ENCODE measurements at regions not wholly inside any gene's neighbourhood (a gene's known extent, or its start where the extent isn't known, plus 50 kb on each side); places are given as distances from the start of the nearest gene placed in this dataset.

GRCh38 chr9:18233311-18233710 is 240.6 kb upstream of the ADAMTSL1 start:
- Histone ChIP-seq H3K4me3 (ENCODE audit: low read length in 2 of 2) (no peak overlapping the region), H3K27me3 (ENCODE audit: control insufficient read depth in 2 of 2, insufficient read depth in 2 of 2, low read length in 2 of 2) (no peaks in the 10 kb centered on the region), H3K9ac (ENCODE audit: low read depth in 1 of 2, low read length in 2 of 2) (no peak overlapping the region), H3K4me1 (ENCODE audit: control insufficient read depth in 2 of 2, insufficient read depth in 2 of 2, low read length in 2 of 2) (peaks cover 0 to 5% of the 10 kb centered on the region in 2 donors), H3K36me3 (ENCODE audit: control insufficient read depth in 2 of 2, insufficient read depth in 2 of 2, low read length in 2 of 2) (no peaks in the 10 kb centered on the region), H3K9me3 (ENCODE audit: control insufficient read depth in 2 of 2, low read length in 2 of 2) (no peaks in the 10 kb centered on the region), H3K27ac (ENCODE audit: low read depth in 2 of 2, low read length in 2 of 2) (no peak overlapping the region)

GRCh38 chr9:18233776-18234445 is 240.0 kb upstream of the ADAMTSL1 start:
- no peak overlapping the region for H3K9ac ChIP-seq (ENCODE audit: low read depth in 1 of 2, low read length in 2 of 2)
- H3K4me3 ChIP-seq (ENCODE audit: low read length in 2 of 2) = no peak overlapping the region
- H3K27ac ChIP-seq (ENCODE audit: low read depth in 2 of 2, low read length in 2 of 2) = no peak overlapping the region
- H3K36me3 ChIP-seq (ENCODE audit: control insufficient read depth in 2 of 2, insufficient read depth in 2 of 2, low read length in 2 of 2) = no peaks in the 10 kb centered on the region
- H3K4me1 ChIP-seq (ENCODE audit: control insufficient read depth in 2 of 2, insufficient read depth in 2 of 2, low read length in 2 of 2) = peaks cover 0 to 5% of the 10 kb centered on the region in 2 donors
- H3K27me3 ChIP-seq (ENCODE audit: control insufficient read depth in 2 of 2, insufficient read depth in 2 of 2, low read length in 2 of 2) = no peaks in the 10 kb centered on the region
- no peaks in the 10 kb centered on the region for H3K9me3 ChIP-seq (ENCODE audit: control insufficient read depth in 2 of 2, low read length in 2 of 2)

GRCh38 chr9:18235181-18235908 is 238.6 kb upstream of the ADAMTSL1 start:
- Histone ChIP-seq H3K27ac (ENCODE audit: low read depth in 2 of 2, low read length in 2 of 2) (no peak overlapping the region), H3K9me3 (ENCODE audit: control insufficient read depth in 2 of 2, low read length in 2 of 2) (no peaks in the 10 kb centered on the region), H3K9ac (ENCODE audit: low read depth in 1 of 2, low read length in 2 of 2) (no peak overlapping the region), H3K4me1 (ENCODE audit: control insufficient read depth in 2 of 2, insufficient read depth in 2 of 2, low read length in 2 of 2) (no peaks in the 10 kb centered on the region), H3K36me3 (ENCODE audit: control insufficient read depth in 2 of 2, insufficient read depth in 2 of 2, low read length in 2 of 2) (no peaks in the 10 kb centered on the region), H3K4me3 (ENCODE audit: low read length in 2 of 2) (no peak overlapping the region), H3K27me3 (ENCODE audit: control insufficient read depth in 2 of 2, insufficient read depth in 2 of 2, low read length in 2 of 2) (no peaks in the 10 kb centered on the region)

- Histone ChIP-seq H3K9ac (ENCODE audit: low read depth in 1 of 2, low read length in 2 of 2) (no peak overlapping the region), H3K27ac (ENCODE audit: low read depth in 2 of 2, low read length in 2 of 2) (no peak overlapping the region), H3K27me3 (ENCODE audit: control insufficient read depth in 2 of 2, insufficient read depth in 2 of 2, low read length in 2 of 2) (no peaks in the 10 kb centered on the region), H3K4me3 (ENCODE audit: low read length in 2 of 2) (no peak overlapping the region), H3K36me3 (ENCODE audit: control insufficient read depth in 2 of 2, insufficient read depth in 2 of 2, low read length in 2 of 2) (no peaks in the 10 kb centered on the region), H3K4me1 (ENCODE audit: control insufficient read depth in 2 of 2, insufficient read depth in 2 of 2, low read length in 2 of 2) (no peaks in the 10 kb centered on the region), H3K9me3 (ENCODE audit: control insufficient read depth in 2 of 2, low read length in 2 of 2) (no peaks in the 10 kb centered on the region)
Observed at GRCh38 chr9:18236336-18236735, 237.6 kb upstream of the ADAMTSL1 start.

GRCh38 chr9:18237776-18238175 is 236.2 kb upstream of the ADAMTSL1 start:
- H3K4me1 ChIP-seq (ENCODE audit: control insufficient read depth in 2 of 2, insufficient read depth in 2 of 2, low read length in 2 of 2) = no peaks in the 10 kb centered on the region
- no peaks in the 10 kb centered on the region for H3K9me3 ChIP-seq (ENCODE audit: control insufficient read depth in 2 of 2, low read length in 2 of 2)
- no peak overlapping the region for H3K27ac ChIP-seq (ENCODE audit: low read depth in 2 of 2, low read length in 2 of 2)
- no peaks in the 10 kb centered on the region for H3K27me3 ChIP-seq (ENCODE audit: control insufficient read depth in 2 of 2, insufficient read depth in 2 of 2, low read length in 2 of 2)
- H3K4me3 ChIP-seq (ENCODE audit: low read length in 2 of 2) = no peak overlapping the region
- no peak overlapping the region for H3K9ac ChIP-seq (ENCODE audit: low read depth in 1 of 2, low read length in 2 of 2)
- no peaks in the 10 kb centered on the region for H3K36me3 ChIP-seq (ENCODE audit: control insufficient read depth in 2 of 2, insufficient read depth in 2 of 2, low read length in 2 of 2)

GRCh38 chr9:18238254-18238653 is 235.7 kb upstream of the ADAMTSL1 start:
- Histone ChIP-seq H3K27me3 (ENCODE audit: control insufficient read depth in 2 of 2, insufficient read depth in 2 of 2, low read length in 2 of 2) (no peaks in the 10 kb centered on the region), H3K9me3 (ENCODE audit: control insufficient read depth in 2 of 2, low read length in 2 of 2) (no peaks in the 10 kb centered on the region), H3K4me1 (ENCODE audit: control insufficient read depth in 2 of 2, insufficient read depth in 2 of 2, low read length in 2 of 2) (no peaks in the 10 kb centered on the region), H3K36me3 (ENCODE audit: control insufficient read depth in 2 of 2, insufficient read depth in 2 of 2, low read length in 2 of 2) (no peaks in the 10 kb centered on the region), H3K27ac (ENCODE audit: low read depth in 2 of 2, low read length in 2 of 2) (no peak overlapping the region), H3K4me3 (ENCODE audit: low read length in 2 of 2) (no peak overlapping the region), H3K9ac (ENCODE audit: low read depth in 1 of 2, low read length in 2 of 2) (no peak overlapping the region)

GRCh38 chr9:18238752-18239447 is 235.1 kb upstream of the ADAMTSL1 start:
- no peaks in the 10 kb centered on the region for H3K27me3 ChIP-seq (ENCODE audit: control insufficient read depth in 2 of 2, insufficient read depth in 2 of 2, low read length in 2 of 2)
- H3K9ac ChIP-seq (ENCODE audit: low read depth in 1 of 2, low read length in 2 of 2) = no peak overlapping the region

GRCh38 chr9:18240213-18240612 is 233.7 kb upstream of the ADAMTSL1 start:
- no peaks in the 10 kb centered on the region for H3K36me3 ChIP-seq (ENCODE audit: control insufficient read depth in 2 of 2, insufficient read depth in 2 of 2, low read length in 2 of 2)
- no peaks in the 10 kb centered on the region for H3K4me1 ChIP-seq (ENCODE audit: control insufficient read depth in 2 of 2, insufficient read depth in 2 of 2, low read length in 2 of 2)
- H3K27me3 ChIP-seq (ENCODE audit: control insufficient read depth in 2 of 2, insufficient read depth in 2 of 2, low read length in 2 of 2) = no peaks in the 10 kb centered on the region
- no peak overlapping the region for H3K4me3 ChIP-seq (ENCODE audit: low read length in 2 of 2)
- H3K27ac ChIP-seq (ENCODE audit: low read depth in 2 of 2, low read length in 2 of 2) = no peak overlapping the region
- no peak overlapping the region for H3K9ac ChIP-seq (ENCODE audit: low read depth in 1 of 2, low read length in 2 of 2)
- no peaks in the 10 kb centered on the region for H3K9me3 ChIP-seq (ENCODE audit: control insufficient read depth in 2 of 2, low read length in 2 of 2)

More at GRCh38 chr9:18238752-18239447, 235.1 kb upstream of the ADAMTSL1 start:
- no peaks in the 10 kb centered on the region for H3K9me3 ChIP-seq (ENCODE audit: control insufficient read depth in 2 of 2, low read length in 2 of 2)
- H3K27ac ChIP-seq (ENCODE audit: low read depth in 2 of 2, low read length in 2 of 2) = no peak overlapping the region
- no peaks in the 10 kb centered on the region for H3K36me3 ChIP-seq (ENCODE audit: control insufficient read depth in 2 of 2, insufficient read depth in 2 of 2, low read length in 2 of 2)
- H3K4me1 ChIP-seq (ENCODE audit: control insufficient read depth in 2 of 2, insufficient read depth in 2 of 2, low read length in 2 of 2) = no peaks in the 10 kb centered on the region
- no peak overlapping the region for H3K4me3 ChIP-seq (ENCODE audit: low read length in 2 of 2)

GRCh38 chr9:18245911-18246310 is 228.0 kb upstream of the ADAMTSL1 start:
- H3K4me1 ChIP-seq (ENCODE audit: control insufficient read depth in 2 of 2, insufficient read depth in 2 of 2, low read length in 2 of 2) = no peaks in the 10 kb centered on the region
- no peaks in the 10 kb centered on the region for H3K27me3 ChIP-seq (ENCODE audit: control insufficient read depth in 2 of 2, insufficient read depth in 2 of 2, low read length in 2 of 2)
- H3K36me3 ChIP-seq (ENCODE audit: control insufficient read depth in 2 of 2, insufficient read depth in 2 of 2, low read length in 2 of 2) = no peaks in the 10 kb centered on the region
- no peaks in the 10 kb centered on the region for H3K9me3 ChIP-seq (ENCODE audit: control insufficient read depth in 2 of 2, low read length in 2 of 2)
- no peak overlapping the region for H3K4me3 ChIP-seq (ENCODE audit: low read length in 2 of 2)
- no peak overlapping the region for H3K27ac ChIP-seq (ENCODE audit: low read depth in 2 of 2, low read length in 2 of 2)
- H3K9ac ChIP-seq (ENCODE audit: low read depth in 1 of 2, low read length in 2 of 2) = no peak overlapping the region

GRCh38 chr9:18250053-18250452 is 223.9 kb upstream of the ADAMTSL1 start:
- Histone ChIP-seq H3K9ac (ENCODE audit: low read depth in 1 of 2, low read length in 2 of 2) (no peak overlapping the region), H3K9me3 (ENCODE audit: control insufficient read depth in 2 of 2, low read length in 2 of 2) (no peaks in the 10 kb centered on the region), H3K4me3 (ENCODE audit: low read length in 2 of 2) (no peak overlapping the region), H3K27ac (ENCODE audit: low read depth in 2 of 2, low read length in 2 of 2) (no peak overlapping the region), H3K27me3 (ENCODE audit: control insufficient read depth in 2 of 2, insufficient read depth in 2 of 2, low read length in 2 of 2) (no peaks in the 10 kb centered on the region), H3K36me3 (ENCODE audit: control insufficient read depth in 2 of 2, insufficient read depth in 2 of 2, low read length in 2 of 2) (no peaks in the 10 kb centered on the region), H3K4me1 (ENCODE audit: control insufficient read depth in 2 of 2, insufficient read depth in 2 of 2, low read length in 2 of 2) (peaks cover 0 to under 1% of the 10 kb centered on the region in 2 donors)

Measured in mucosa of rectum (tissue), 2 donors.